SU-DHL-6 (cell line): ENCODE measurements at regions not wholly inside any gene's neighbourhood (a gene's known extent, or its start where the extent isn't known, plus 50 kb on each side); places are given as distances from the start of the nearest gene placed in this dataset.

Experiments used
- H2AFZ ChIP-seq: fragments of 200-600 bp; sonication (generic); 2 replicates; pipeline ENCODE4 v1.6.1; 2014; ENCODE audit warnings: low read depth, mild to moderate bottlenecking, moderate library complexity, mixed read lengths, antibody characterized with exemption, low read length; ENCODE audit not compliant: severe bottlenecking
- H3F3A ChIP-seq: fragments of 200-600 bp; shearing (Covaris generic); 2 replicates; pipeline ENCODE4 v1.6.0; 2016; ENCODE audit warnings: antibody characterized with exemption, mild to moderate bottlenecking; ENCODE audit not compliant: insufficient read depth
- H3K27ac ChIP-seq: fragments of 200-600 bp; sonication (generic); 2 replicates; pipeline ENCODE4 v1.5.1; 2016; ENCODE audit warnings: low read depth, mild to moderate bottlenecking, low read length, moderate library complexity, mixed read lengths
- H3K27me3 ChIP-seq: fragments of 200-600 bp; sonication (generic), shearing (Covaris generic); 2 replicates; pipeline ENCODE4 v1.6.0; 2014; ENCODE audit warnings: mild to moderate bottlenecking, low read length
- H3K36me3 ChIP-seq: fragments of 200-600 bp; sonication (generic); 2 replicates; pipeline ENCODE4 v1.6.1; 2014; ENCODE audit warnings: mild to moderate bottlenecking, low read length, mixed read lengths
- H3K4me2 ChIP-seq: fragments of 300-600, 200-600 bp; shearing (Covaris generic), sonication (generic); 2 replicates; pipeline ENCODE4 v1.6.0; 2014; ENCODE audit warnings: low read length, low read depth, mild to moderate bottlenecking; ENCODE audit not compliant: poor library complexity, severe bottlenecking
- H3K4me3 ChIP-seq: fragments of 200-600 bp; sonication (generic); 2 replicates; pipeline ENCODE4 v1.5.1; 2014; ENCODE audit warnings: antibody characterized with exemption, low read length, mild to moderate bottlenecking, mixed read lengths; ENCODE audit not compliant: insufficient read depth, poor library complexity, severe bottlenecking
- H3K79me2 ChIP-seq: fragments of 200-600 bp; sonication (generic); 2 replicates; pipeline ENCODE4 v1.6.1; 2014; ENCODE audit warnings: mild to moderate bottlenecking, low read length, moderate library complexity; ENCODE audit not compliant: insufficient read depth
- H3K9ac ChIP-seq: fragments of 200-600 bp; sonication (generic); 2 replicates; pipeline ENCODE4 v1.7.0; 2014; ENCODE audit warnings: mild to moderate bottlenecking, low read length
- H3K9me2 ChIP-seq: fragments of 200-600 bp; sonication (generic); replicated peaks from 2 replicates; pipeline ENCODE4 v1.6.1; 2014; ENCODE audit warnings: low read length; ENCODE audit not compliant: insufficient read depth
- H3K9me3 ChIP-seq: fragments of 200-600 bp; sonication (generic); 2 replicates; pipeline ENCODE4 v1.6.1; 2014; ENCODE audit warnings: low read length, mixed read lengths; ENCODE audit not compliant: insufficient read depth
- H4K20me1 ChIP-seq: fragments of 200-600 bp; sonication (generic); 2 replicates; pipeline ENCODE4 v1.6.1; 2014; ENCODE audit warnings: low read depth, mild to moderate bottlenecking, antibody characterized with exemption, low read length, moderate library complexity, mixed read lengths
- EZH2phosphoT487 ChIP-seq: fragments of 200-600 bp; sonication (generic), shearing (Covaris generic); conservative IDR thresholded peaks from 2 replicates; pipeline ENCODE4 v1.6.1; 2018; ENCODE audit warnings: mild to moderate bottlenecking, antibody characterized with exemption, low read length, moderate library complexity, mixed read lengths
- TF ChIP-seq, protein P1 (sequence below): fragments of 200-600 bp; sonication (generic); IDR thresholded peaks from one replicate; pipeline ENCODE4 v1.5.1; 2017; ENCODE audit warnings: antibody characterized with exemption, mild to moderate bottlenecking, low read length, moderate library complexity; ENCODE audit not compliant: insufficient read depth, poor library complexity, severe bottlenecking

DNA sequence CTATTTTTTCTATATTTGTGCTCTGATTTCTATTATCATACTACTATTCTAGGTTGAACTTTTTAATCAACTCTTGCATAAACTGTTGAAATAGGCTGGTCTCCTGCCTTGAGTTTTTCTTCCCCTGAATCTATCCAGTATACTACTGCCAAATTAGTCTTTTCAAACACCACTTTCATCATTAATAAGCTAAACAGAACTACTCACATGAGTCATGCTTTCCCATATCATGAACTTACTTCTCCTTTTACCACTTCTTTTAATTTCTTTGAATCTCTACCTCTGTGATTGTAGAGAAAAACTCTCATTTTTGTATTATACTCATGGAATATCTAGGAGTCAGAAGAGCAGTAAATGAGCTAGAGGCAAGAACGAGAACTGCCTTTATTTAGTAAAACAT is 340.3 kb upstream of the PDE3A start:
- Histone ChIP-seq H4K20me1 (no peaks in the 10 kb centered on the region), H3K27me3 (no peaks in the 10 kb centered on the region), H3F3A (no peaks in the 10 kb centered on the region), H3K36me3 (no peaks in the 10 kb centered on the region), H3K9ac (no peak overlapping the region), H3K9me3 (no peaks in the 10 kb centered on the region), H3K4me2 (no peak overlapping the region), H3K79me2 (no peaks in the 10 kb centered on the region), H2AFZ (no peak overlapping the region), H3K9me2 (no peaks in the 10 kb centered on the region; the same call in 1 of the 2 replicates), H3K4me3 (no peak overlapping the region), H3K27ac (no peak overlapping the region)
- TF ChIP-seq, protein P1, sequence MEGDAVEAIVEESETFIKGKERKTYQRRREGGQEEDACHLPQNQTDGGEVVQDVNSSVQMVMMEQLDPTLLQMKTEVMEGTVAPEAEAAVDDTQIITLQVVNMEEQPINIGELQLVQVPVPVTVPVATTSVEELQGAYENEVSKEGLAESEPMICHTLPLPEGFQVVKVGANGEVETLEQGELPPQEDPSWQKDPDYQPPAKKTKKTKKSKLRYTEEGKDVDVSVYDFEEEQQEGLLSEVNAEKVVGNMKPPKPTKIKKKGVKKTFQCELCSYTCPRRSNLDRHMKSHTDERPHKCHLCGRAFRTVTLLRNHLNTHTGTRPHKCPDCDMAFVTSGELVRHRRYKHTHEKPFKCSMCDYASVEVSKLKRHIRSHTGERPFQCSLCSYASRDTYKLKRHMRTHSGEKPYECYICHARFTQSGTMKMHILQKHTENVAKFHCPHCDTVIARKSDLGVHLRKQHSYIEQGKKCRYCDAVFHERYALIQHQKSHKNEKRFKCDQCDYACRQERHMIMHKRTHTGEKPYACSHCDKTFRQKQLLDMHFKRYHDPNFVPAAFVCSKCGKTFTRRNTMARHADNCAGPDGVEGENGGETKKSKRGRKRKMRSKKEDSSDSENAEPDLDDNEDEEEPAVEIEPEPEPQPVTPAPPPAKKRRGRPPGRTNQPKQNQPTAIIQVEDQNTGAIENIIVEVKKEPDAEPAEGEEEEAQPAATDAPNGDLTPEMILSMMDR, result no peak
- no peak for TF ChIP-seq EZH2phosphoT487

DNA sequence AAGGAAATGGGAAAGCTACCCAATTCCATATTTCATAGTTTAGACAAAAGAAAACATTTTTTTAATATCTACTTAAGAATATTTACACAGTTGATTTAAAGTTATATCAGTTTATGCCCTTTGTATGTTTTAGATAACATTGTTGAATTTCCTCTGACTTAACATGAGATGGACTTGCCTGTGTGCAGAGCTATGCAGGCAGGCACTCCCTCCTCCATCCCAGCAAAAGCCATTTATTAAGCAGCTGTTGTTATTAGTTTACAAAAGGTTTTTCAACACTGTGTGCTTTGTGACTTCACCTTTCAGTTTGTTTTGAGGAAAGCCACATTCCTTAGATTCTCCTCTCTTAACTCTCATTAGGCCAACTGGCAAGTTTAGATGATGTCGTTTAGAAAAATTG is 337.5 kb upstream of the PDE3A start:
- H3K4me2 ChIP-seq, result no peak overlapping the region
- no peak overlapping the region for H2AFZ ChIP-seq
- no peaks in the 10 kb centered on the region for H3K79me2 ChIP-seq
- no peaks in the 10 kb centered on the region for H4K20me1 ChIP-seq
- H3K4me3 ChIP-seq, result no peak overlapping the region
- no peak overlapping the region for H3K9ac ChIP-seq
- TF ChIP-seq, protein P1, result no peak
- no peak for TF ChIP-seq EZH2phosphoT487
- H3K27ac ChIP-seq, result no peak overlapping the region
- no peaks in the 10 kb centered on the region for H3K36me3 ChIP-seq
- no peaks in the 10 kb centered on the region for H3K27me3 ChIP-seq
- H3K9me3 ChIP-seq, result no peaks in the 10 kb centered on the region
- H3F3A ChIP-seq, result no peaks in the 10 kb centered on the region
- no peaks in the 10 kb centered on the region; the same call in 1 of the 2 replicates for H3K9me2 ChIP-seq

DNA sequence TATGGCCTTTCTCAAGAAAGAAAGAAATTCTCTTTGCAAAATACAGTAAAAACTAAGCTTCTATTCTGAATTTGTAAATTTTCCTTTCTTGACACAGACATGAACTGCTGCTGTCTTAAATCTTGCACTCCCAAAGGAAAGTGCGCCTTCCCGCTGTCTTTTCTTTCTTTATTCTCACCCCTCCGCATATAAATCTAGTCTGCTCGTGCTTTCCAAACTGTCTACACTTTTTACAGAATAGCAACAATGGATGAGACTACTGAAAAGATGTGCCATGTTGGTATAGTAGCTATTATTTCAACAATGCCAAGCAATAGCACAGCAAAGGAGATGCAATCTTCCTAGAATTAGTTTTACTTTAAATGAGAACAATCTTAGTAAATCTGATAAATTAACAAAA is 328.8 kb upstream of the PDE3A start:
- H3K27me3 ChIP-seq, result no peaks in the 10 kb centered on the region
- no peak overlapping the region for H3K27ac ChIP-seq
- no peaks in the 10 kb centered on the region for H3F3A ChIP-seq
- TF ChIP-seq EZH2phosphoT487, result no peak
- TF ChIP-seq, protein P1, result no peak
- H3K4me3 ChIP-seq, result no peak overlapping the region
- no peak overlapping the region for H2AFZ ChIP-seq
- no peak overlapping the region for H3K9ac ChIP-seq
- no peaks in the 10 kb centered on the region for H3K9me2 ChIP-seq
- H4K20me1 ChIP-seq, result no peaks in the 10 kb centered on the region
- H3K9me3 ChIP-seq, result no peaks in the 10 kb centered on the region
- no peak overlapping the region for H3K4me2 ChIP-seq
- no peaks in the 10 kb centered on the region for H3K36me3 ChIP-seq
- no peaks in the 10 kb centered on the region for H3K79me2 ChIP-seq
